Psoas muscle (tissue), 7 donors: ENCODE measurements at regions not wholly inside any gene's neighbourhood (a gene's known extent, or its start where the extent isn't known, plus 50 kb on each side); places are given as distances from the start of the nearest gene placed in this dataset.
"Not testable (repeated sequence)": the region's sequence is repeated elsewhere in the genome, so short reads cannot be mapped to it uniquely, and the experiment has no call there.

ENCODE experiments used
- ATAC-seq, 4 donors: fragments of 200-7000 bp; cut with Tn5 transposase; one replicate each; pipeline ENCODE4 v1.9.1; 2020; ENCODE audit warnings: moderate library complexity in 3 of 4, mild to moderate bottlenecking in 2 of 4
- DNase-seq, 2 donors: peaks; one replicate each; pipeline ENCODE4 v3.0.0-alpha.2; 2020
- H3K27ac ChIP-seq: fragments of 200-600 bp; one replicate; pipeline ENCODE4 v1.8.0; 2022
- H3K27me3 ChIP-seq, 3 donors: fragments of 200-600 bp in 1 of 3; one replicate each; pipeline versions ENCODE4 v1.6.1 to v1.8.0; 2013 to 2022; ENCODE audit warnings: low read length in 2 of 3, mild to moderate bottlenecking in 2 of 3, moderate library complexity in 1 of 3; ENCODE audit not compliant: insufficient read depth in 3 of 3
- H3K36me3 ChIP-seq, 2 donors: fragments of 200-600 bp in 1 of 2; one replicate each; pipeline versions ENCODE4 v1.6.1 to v1.8.0; 2013 to 2022; ENCODE audit warnings: low read depth in 1 of 2, mild to moderate bottlenecking in 1 of 2, moderate library complexity in 1 of 2; ENCODE audit not compliant: insufficient read depth in 1 of 2
- H3K4me1 ChIP-seq: fragments of 200-600 bp; one replicate; pipeline ENCODE4 v1.8.0; 2022
- H3K4me3 ChIP-seq: fragments of 200-600 bp; one replicate; pipeline ENCODE4 v1.8.0; 2022; ENCODE audit warnings: mild to moderate bottlenecking
- H3K9me3 ChIP-seq: fragments of 200-600 bp; one replicate; pipeline ENCODE4 v1.8.0; 2022
- WGBS, 3 donors: extraction: QIAGEN DNeasy Blood & Tissue Kit; methylation state at CpG; one replicate each; pipeline versions ENCODE4 v1.1.6 to v1.1.7; 2013; 5-methylcytosine and 5-hydroxymethylcytosine counted together
- intact Hi-C, 2 donors: fragments of 100-400 bp; cut with DNase I; formaldehyde crosslinking; loops; one replicate each; pipeline versions ENCODE4 v1.11.0 to v1.14.2; 2022
- TF ChIP-seq, protein P1 (sequence below): fragments of 200-600 bp; IDR thresholded peaks from one replicate; pipeline ENCODE4 v1.8.0; 2022; ENCODE audit warnings: antibody characterized with exemption
- donor health status: healthy with polysubstance abuse.
- donor health status: DM: no; HTN: no; CAD: no; lungs with moderate emphysema.
- donor health status: Bipolar disorder and iron deficiency.
- donor health status: healthy.
- donor health status: DM: yes; HTN: yes; CAD: no.
- donor health status: DM: no; HTN: no; CAD: no.
- donor health status: DM: yes; HTN: yes; CAD: no.

DNA sequence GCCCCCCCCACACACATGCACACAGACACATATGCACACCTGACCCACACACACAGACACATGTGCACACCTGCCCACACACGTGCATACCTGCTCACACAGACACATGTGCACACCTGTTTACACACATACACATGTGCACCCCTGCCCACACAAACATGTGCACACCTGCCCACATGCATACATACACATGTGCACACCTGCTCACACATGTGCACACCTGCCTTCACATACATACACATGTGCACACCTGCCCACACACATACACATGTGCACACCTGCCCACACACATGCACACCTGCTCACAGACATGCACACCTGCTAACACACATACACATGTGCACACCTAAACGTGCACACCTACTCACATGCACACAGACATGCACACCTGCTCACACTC lies 147.0 kb upstream of the FOXD4L5 start:
- WGBS, 3 donors = 76 to 82% (median 78%) methylated on average over 2 of the region's 2 CpGs
- Histone ChIP-seq H3K27me3 (no peaks in the 10 kb centered on the region), H3K4me3 (no peak overlapping the region), H3K4me1 (no peaks in the 10 kb centered on the region), H3K36me3 (no peaks in the 10 kb centered on the region), H3K9me3 (no peaks in the 10 kb centered on the region), H3K27ac (no peak overlapping the region)
- DNase-seq (no peak), ATAC-seq (no peak)
- intact Hi-C loops = no loop called here
- TF ChIP-seq, protein P1, sequence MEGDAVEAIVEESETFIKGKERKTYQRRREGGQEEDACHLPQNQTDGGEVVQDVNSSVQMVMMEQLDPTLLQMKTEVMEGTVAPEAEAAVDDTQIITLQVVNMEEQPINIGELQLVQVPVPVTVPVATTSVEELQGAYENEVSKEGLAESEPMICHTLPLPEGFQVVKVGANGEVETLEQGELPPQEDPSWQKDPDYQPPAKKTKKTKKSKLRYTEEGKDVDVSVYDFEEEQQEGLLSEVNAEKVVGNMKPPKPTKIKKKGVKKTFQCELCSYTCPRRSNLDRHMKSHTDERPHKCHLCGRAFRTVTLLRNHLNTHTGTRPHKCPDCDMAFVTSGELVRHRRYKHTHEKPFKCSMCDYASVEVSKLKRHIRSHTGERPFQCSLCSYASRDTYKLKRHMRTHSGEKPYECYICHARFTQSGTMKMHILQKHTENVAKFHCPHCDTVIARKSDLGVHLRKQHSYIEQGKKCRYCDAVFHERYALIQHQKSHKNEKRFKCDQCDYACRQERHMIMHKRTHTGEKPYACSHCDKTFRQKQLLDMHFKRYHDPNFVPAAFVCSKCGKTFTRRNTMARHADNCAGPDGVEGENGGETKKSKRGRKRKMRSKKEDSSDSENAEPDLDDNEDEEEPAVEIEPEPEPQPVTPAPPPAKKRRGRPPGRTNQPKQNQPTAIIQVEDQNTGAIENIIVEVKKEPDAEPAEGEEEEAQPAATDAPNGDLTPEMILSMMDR = no peak

DNA sequence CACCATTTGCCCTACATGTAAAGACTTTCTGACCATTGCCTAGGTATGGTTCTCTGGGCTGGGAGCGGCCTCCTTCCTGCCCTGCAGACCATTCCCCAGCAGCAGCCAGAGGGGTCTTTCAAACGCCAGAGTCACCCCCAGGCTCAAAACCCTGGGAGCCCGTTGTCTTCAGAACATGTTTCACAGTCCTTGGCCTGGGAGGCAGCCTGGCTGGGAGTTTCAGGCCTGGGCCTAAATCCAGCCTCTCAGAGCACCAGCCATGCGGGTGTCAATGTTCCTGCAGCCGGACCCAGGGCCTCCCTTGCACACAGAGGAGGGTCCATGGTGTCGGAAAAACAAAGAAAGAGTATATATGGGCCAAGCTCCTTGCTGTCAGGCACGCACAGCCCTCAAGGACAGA lies 145.2 kb upstream of the FOXD4L5 start:
- H3K9me3 ChIP-seq = no peaks in the 10 kb centered on the region

DNA sequence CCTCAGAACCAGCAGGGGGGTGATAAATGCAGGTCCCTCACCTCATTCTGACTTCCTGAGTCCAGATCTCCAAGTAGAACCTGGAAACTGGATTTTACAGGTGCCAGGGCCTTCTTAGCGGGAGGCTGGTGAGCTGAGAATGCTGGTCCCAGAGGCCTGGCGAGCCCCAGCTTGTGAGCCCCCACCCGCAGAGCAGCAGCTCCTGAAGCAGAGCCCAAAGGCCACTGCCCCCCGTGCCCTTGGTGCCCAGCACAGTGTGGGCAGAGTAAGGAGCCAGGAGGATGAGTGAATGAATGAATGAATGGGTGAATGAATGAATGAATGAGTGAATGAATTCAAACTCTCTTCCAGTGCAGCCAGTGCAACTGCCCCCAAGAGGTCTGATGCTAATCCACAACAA lies 142.4 kb upstream of the FOXD4L5 start:
- H3K27me3 ChIP-seq, DNase-seq, H3K9me3 ChIP-seq: not testable (repeated sequence)

More for the DNA sequence above, 145.2 kb upstream of the FOXD4L5 start:
- Histone ChIP-seq H3K27ac (no peak overlapping the region), H3K4me3 (no peak overlapping the region), H3K27me3 (no peaks in the 10 kb centered on the region), H3K36me3 (no peaks in the 10 kb centered on the region), H3K4me1 (no peaks in the 10 kb centered on the region)
- ATAC-seq = no peak
- intact Hi-C loops = no loop called here
- TF ChIP-seq, protein P1 = no peak
- 67 to 69% (median 67%) methylated on average over 7 of the region's 7 CpGs for WGBS, 3 donors
- no peak for DNase-seq

DNA sequence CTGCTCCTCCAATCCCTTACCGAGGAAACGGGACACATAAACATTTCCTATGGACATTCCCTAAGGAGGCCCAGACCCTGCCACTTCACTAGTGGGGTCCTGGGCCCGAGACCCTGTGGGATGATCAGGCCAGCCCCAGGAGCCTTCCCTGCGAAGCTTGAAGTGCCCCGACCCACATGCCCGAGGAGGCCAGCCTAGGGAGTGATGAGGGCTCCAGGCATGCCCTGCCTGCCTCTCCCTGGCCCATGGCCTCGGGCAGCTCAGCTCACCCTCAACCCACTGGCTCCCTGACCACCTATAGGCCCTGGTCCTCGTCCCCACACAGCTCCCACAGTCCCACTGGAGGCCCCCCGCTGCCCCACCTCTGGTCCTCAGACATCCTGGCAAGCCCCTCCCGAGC lies 141.8 kb upstream of the FOXD4L5 start:
- H3K36me3 ChIP-seq, intact Hi-C loops, H3K27ac ChIP-seq, H3K27me3 ChIP-seq, H3K4me1 ChIP-seq, DNase-seq, ATAC-seq, H3K9me3 ChIP-seq, H3K4me3 ChIP-seq: not testable (repeated sequence)
- WGBS, 3 donors = 69 to 70% (median 70%) methylated on average over 10 of the region's 10 CpGs

More for the DNA sequence above, 142.4 kb upstream of the FOXD4L5 start:
- ATAC-seq, H3K27ac ChIP-seq, intact Hi-C loops, H3K36me3 ChIP-seq, H3K4me3 ChIP-seq, H3K4me1 ChIP-seq: not testable (repeated sequence)
- WGBS, 3 donors = 71 to 86% (median 77%) methylated on average over 4 of the region's 4 CpGs

DNA sequence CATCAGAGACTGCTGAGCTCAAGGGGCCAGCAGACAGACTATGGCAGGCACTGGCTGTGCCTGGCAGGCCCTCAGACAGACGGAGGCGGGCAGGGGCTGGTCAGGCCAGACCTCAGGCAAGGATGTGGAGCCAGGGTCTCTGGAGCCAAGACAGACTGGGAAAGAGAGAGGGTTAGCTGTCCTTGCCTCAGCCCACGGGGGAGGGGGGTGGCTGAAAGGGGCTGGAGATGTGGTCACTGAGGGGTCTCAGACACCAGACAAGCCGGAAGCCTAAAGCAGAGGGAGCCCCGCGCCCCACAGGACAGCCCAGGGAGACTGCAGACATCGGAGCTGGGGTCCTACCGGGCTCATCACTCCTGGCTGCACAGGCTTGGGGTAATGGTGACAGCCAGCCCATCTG lies 141.2 kb upstream of the FOXD4L5 start:
- H3K36me3 ChIP-seq = no peaks in the 10 kb centered on the region
- 78 to 87% (median 79%) methylated on average over 8 of the region's 8 CpGs for WGBS, 3 donors
- intact Hi-C loops = no loop called here
- H3K9me3 ChIP-seq = no peaks in the 10 kb centered on the region
- no peak overlapping the region for H3K27ac ChIP-seq
- H3K4me3 ChIP-seq = no peak overlapping the region
- TF ChIP-seq, protein P1 = no peak
- DNase-seq = no peak
- no peak for ATAC-seq
- no peaks in the 10 kb centered on the region for H3K27me3 ChIP-seq
- no peaks in the 10 kb centered on the region for H3K4me1 ChIP-seq

DNA sequence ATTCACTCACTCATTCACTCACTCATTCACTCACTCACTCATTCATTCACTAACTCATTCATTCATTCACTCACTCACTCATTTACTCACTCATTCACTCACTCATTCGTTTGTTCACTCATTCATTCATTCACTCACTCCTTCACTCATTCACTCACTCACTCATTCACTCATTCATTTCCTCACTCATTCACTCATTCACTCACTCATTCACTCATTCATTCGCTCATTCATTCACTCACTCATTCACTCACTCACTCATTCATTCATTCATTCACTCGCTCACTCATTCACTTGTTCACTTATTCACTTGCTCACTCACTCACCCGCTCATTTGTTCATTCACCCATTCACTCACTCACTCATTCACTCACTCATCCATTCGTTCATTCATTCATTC lies 140.2 kb upstream of the FOXD4L5 start:
- H3K4me1 ChIP-seq, intact Hi-C loops, DNase-seq, ATAC-seq, H3K27ac ChIP-seq, H3K4me3 ChIP-seq, H3K36me3 ChIP-seq, H3K9me3 ChIP-seq, H3K27me3 ChIP-seq: not testable (repeated sequence)
- WGBS, 3 donors = 46 to 53% (median 51%) methylated on average over 5 of the region's 5 CpGs

DNA sequence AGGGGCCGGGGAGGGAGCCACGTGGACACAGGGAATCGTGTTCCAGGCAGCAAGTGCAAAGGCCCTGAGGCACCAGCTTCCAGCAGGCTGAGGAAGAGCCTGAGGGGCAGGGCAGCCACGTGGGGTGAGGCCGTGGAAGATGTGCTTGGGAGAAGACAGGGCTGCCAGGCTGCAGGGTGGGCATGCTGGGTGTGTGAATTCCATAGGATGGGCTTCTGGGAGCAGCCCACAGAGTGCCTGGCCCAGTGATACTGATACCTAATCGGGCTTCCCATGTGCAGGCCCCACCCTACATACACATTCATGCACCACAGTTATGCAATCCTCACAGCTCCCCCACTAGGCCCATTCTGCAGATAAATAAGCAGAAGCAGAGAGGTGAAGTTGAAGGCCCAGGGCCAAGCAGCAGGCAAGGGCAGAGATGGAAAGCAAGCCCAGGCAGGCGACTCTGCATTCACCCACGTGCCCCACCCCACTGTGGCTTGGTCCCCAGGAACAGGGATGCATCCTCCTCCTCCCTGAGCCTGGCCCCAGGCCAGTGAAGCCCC lies 139.5 kb upstream of the FOXD4L5 start:
- DNase-seq, H3K27me3 ChIP-seq, H3K27ac ChIP-seq, ATAC-seq, intact Hi-C loops, H3K36me3 ChIP-seq, H3K4me3 ChIP-seq, H3K4me1 ChIP-seq, H3K9me3 ChIP-seq: not testable (repeated sequence)
- WGBS, 3 donors = 60 to 75% (median 74%) methylated on average over 7 to 8 of the region's 8 CpGs

DNA sequence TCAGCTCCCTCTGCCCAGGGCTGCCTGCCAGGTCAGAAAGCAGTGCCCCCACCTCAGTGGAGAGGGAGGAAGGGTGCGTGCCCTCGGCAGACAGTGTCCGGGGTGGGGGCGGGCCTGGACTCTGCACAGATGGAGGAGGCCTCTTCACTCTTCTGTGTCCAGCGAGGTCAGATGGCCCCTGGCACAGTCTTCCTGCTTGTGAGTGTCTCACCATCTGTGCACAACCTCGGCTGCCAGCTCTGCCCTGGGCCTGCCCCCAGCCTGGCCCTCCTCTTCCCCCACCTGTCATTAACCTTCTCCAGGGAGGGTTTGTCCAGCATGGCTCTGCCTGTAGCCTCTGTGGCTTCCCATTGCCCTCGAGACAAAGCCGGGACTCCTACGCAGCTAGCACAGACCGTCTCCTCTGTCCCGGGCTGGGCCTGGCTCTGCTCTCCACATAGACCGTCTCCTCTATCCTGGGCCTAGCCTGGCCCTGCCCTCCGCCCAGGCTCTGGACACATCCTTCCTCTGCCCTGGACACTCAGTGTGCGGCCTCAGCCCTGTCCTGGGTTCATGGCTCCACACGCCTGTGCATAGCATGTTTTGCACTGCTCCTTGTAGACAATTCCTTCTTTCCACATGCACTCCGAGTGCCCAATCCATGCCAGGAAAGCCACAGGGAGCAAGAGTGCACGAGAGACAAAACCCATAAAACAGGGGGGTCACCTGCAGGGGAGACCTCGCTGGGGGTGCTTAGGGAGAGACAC lies 138.9 kb upstream of the FOXD4L5 start:
- intact Hi-C loops, H3K4me3 ChIP-seq, ATAC-seq, H3K27ac ChIP-seq, H3K4me1 ChIP-seq, H3K9me3 ChIP-seq, H3K36me3 ChIP-seq, DNase-seq, H3K27me3 ChIP-seq: not testable (repeated sequence)
- whole genome bisulfite sequencing, 3 donors = 83 to 86% (median 86%) methylated on average over 18 of the region's 18 CpGs
